GM19099 (cell line): ENCODE measurements at regions not wholly inside any gene's neighbourhood (a gene's known extent, or its start where the extent isn't known, plus 50 kb on each side); places are given as distances from the start of the nearest gene placed in this dataset.

Experiments used
- POLR2A ChIP-seq: IDR thresholded peaks from 3 replicates; pipeline ENCODE4 v1.6.1; 2011; ENCODE audit warnings: low read depth; ENCODE audit not compliant: insufficient read length; ENCODE audit errors: extremely low read depth

- no peak for TF ChIP-seq POLR2A
Observed at GRCh38 chr13:89822467-89822866, 1525.0 kb upstream of the MIR17HG start.

- TF ChIP-seq POLR2A = no peak
Observed at GRCh38 chr13:89827552-89827951, 1519.9 kb upstream of the MIR17HG start.

DNA sequence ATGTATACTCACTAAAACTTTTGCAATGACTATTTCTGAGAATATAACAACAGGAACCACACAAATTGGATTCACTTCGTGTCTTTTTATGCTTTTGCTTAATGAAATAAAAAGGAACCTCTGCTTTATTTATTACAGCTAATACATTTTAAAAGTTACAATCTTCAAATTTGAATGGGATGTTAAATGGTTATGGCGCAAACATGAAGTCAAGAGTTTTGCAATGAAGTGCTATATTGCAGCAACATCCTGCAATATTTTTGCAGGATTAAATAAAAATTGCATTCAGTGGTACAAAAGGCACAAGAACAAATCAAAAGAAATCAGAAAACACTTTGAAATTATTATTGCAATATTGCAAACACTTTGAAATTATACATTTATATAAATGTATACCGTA lies 1519.0 kb upstream of the MIR17HG start:
- TF ChIP-seq POLR2A = no peak

- no peak for TF ChIP-seq POLR2A
Observed at GRCh38 chr13:89831157-89831556, 1516.3 kb upstream of the MIR17HG start.

DNA sequence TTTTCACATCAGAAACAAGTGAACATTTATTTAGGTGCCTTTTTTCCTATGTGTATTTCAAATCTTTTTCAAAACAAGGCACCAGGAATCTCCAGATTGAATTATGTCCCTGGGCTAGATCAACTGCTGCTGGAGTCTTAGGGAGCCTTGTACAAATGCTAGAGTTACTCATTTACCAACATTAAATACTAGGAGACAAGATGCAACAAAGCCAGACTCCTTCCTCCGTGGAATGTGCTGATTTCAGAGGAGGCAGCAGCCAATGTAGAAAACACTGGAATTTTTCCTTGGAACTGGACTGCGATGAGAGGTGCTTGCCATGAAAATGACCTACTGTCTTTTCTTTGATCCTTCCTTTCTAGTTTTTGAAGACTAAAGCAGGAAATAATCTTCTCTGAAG lies 1514.7 kb upstream of the MIR17HG start:
- TF ChIP-seq POLR2A = no peak

DNA sequence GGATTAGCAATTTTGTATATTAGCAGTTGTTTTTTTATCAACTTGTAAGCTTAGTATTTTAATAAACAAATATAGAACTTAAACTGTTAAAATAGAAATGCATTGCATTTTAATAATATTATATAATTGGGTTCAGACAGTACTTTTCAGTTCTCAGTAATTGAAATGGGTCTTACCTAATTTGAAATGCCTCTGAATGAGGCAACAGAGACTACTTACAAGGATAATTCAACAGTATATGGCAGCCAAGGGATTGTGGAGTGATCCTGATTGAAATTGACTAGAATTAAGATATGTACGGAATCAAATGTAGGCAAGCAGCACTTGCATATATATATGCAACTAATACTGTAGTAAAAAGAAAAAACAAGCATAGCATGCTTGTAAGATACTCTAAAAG lies 1503.9 kb upstream of the MIR17HG start:
- no peak for TF ChIP-seq POLR2A

- TF ChIP-seq POLR2A = no peak
Observed at GRCh38 chr13:89845874-89846273, 1501.6 kb upstream of the MIR17HG start.

GRCh38 chr13:89846926-89847585 lies 1500.4 kb upstream of the MIR17HG start:
- no peak for TF ChIP-seq POLR2A

GRCh38 chr13:89852570-89852969 lies 1494.9 kb upstream of the MIR17HG start:
- no peak for TF ChIP-seq POLR2A

DNA sequence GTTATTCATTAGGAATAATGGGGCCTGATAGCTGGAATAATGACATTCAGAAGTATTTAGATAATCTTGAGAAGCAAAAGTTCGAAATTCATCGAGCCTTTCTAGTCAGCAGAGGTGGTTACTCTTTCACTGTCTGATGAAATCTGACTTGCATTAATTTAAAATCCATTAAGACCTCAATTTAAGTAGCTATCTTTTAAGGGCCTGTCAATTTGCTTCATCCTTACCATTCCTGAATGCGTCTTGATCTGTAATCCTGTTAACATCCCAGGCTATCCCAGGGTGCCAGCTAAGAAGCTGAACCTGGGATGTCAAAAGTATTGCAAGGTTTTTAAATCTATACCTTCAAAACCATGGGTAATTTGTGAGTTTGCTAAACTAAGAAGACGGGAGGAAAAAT lies 1491.0 kb upstream of the MIR17HG start:
- no peak for TF ChIP-seq POLR2A

- no peak for TF ChIP-seq POLR2A
Observed at GRCh38 chr13:89857502-89857901, 1490.0 kb upstream of the MIR17HG start.

DNA sequence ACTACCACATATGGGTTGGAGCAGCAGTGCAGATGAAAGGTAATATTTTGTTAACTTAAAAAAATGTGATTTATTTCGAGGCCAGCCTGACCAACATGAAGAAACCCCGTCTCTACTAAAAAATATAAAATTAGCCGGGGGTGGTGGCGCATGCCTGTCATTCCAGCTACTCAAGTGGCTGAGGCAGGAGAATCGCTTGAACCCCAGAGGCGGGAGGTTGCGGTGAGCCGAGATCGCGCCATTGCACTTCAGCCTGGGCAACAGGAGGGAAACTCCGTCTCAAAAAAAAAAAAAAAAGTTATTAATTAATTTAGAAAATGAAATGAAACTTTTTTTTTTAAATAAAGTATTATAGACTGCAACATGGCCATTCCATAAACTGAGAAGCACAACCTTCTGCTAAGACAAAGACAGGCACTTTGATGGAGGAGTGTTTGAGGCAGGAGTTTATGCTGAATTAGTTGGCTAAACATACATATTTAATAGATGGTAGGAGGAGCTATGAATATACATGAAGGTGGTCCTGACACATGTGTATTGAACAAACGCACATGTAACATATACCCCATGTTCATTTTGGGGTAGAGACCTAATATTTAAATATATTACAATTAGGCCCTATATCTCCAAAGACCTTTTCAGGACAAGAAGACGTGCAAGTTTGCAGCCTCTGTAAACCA lies 1485.3 kb upstream of the MIR17HG start:
- no peak for TF ChIP-seq POLR2A

GRCh38 chr13:89862691-89863036 lies 1484.8 kb upstream of the MIR17HG start:
- TF ChIP-seq POLR2A = no peak

DNA sequence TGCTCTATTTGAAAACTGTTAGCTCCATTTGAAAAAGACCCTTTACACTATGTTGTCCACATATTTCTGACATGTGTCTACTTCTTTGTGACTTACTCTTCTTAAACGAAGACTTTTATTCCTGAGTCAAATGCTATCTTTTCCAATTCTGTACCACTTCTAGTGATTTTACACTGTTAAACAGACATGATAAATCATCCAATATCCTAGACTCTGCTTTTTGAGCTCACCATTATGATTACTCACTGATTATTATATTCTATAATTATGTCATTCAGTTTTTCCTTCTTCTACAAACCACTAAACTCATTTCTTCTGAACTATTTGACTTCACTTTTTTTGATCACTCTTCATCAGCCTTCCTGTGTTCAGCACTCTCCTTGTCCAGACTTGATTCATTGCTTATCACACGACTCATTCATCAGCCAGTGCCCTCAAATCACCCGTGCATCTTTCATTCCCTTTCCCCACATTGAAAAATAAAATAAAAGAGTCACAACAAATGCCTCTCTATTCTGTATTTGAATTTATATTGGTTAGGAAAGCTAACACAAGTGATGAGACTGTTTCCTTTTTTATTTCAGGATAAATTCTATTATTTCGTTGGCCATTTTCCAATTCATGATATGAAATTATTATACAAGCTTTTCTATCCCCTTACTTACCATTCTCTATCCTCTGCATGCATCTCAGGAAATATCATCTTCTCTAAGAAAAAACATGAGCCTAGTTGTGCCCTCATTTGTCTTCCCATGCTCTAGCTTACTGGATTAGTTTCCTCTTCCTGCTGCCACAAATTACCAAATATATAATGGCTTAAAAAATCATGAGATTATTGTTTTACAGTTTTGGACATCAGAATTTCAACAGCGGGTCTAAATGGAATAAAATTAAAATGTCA lies 1482.1 kb upstream of the MIR17HG start:
- TF ChIP-seq POLR2A = no peak

- TF ChIP-seq POLR2A = no peak
Observed at GRCh38 chr13:89869312-89869711, 1478.2 kb upstream of the MIR17HG start.

GRCh38 chr13:89878904-89879303 lies 1468.6 kb upstream of the MIR17HG start:
- TF ChIP-seq POLR2A = no peak
